Head of caudate nucleus (tissue), 42 donors: ENCODE measurements at regions not wholly inside any gene's neighbourhood (a gene's known extent, or its start where the extent isn't known, plus 50 kb on each side); places are given as distances from the start of the nearest gene placed in this dataset.
A peak's percentile ranks its signal among the peaks of the same experiment; 100 is the strongest.

Source experiments
- DNase-seq, 42 donors: peaks; one replicate each; pipeline versions ENCODE4 v3.0.0 to v3.0.0-alpha.2; 2020 to 2021; ENCODE audit warnings: mixed read lengths in 7 of 42
- intact Hi-C: fragments of 100-400 bp; cut with DNase I; formaldehyde crosslinking; loops from one replicate; pipeline ENCODE4 v1.15.0; 2022

GRCh38 chr16:81185416-81185815 lies 53.1 kb upstream of the BCO1 start:
- DNase-seq, result peak in 38 of 42 donors; percentile 7 to 83 (median 54)
- intact Hi-C loops, result no loop called here

GRCh38 chr16:81181013-81181720 lies 57.3 kb upstream of the BCO1 start:
- intact Hi-C loops, result no loop called here
- no peak for DNase-seq

- intact Hi-C loops, result no loop called here
- no peak for DNase-seq
Observed at GRCh38 chr16:81180578-81180977, 57.9 kb upstream of the BCO1 start.

GRCh38 chr16:81179219-81179618 lies 59.3 kb upstream of the BCO1 start:
- DNase-seq, result no peak
- intact Hi-C loops, result no loop called here

- intact Hi-C loops, result no loop called here
- DNase-seq, result no peak
Observed at GRCh38 chr16:81175325-81175891, 63.1 kb upstream of the BCO1 start.

DNA sequence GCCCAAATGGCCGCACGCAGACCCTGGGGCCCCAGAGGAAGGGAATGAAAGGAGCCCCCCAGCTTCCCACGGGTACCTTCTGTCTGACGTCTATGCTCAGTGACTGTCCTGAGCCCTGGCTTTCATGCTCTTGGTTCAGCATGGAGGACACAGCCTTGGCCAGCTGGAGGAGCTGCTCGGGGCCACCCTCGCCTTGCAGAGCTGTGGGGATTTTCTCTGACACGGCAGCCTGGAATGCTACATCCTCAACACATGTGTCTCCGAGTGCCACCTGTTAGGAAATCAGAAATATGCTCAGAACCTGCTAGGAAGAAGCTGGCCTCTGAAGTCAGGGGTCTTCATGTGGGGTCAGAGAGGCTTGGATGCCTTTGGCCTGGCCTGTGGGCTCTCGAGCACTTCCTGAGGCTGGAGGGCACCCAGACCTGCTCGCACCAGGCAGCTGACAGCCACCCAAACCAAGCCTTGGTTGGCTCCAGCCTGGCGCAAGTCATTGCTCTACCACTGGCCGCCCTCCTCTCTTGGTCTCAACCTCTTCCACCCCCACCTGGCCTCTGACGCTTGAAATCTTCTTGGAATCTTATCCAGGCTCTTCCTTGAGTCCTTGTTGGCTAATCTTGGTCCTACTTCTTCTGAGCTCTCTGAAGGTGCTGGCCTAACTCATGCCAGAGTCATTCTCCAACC lies 63.7 kb upstream of the BCO1 start:
- intact Hi-C loops, result no loop called here
- DNase-seq, result no peak

DNA sequence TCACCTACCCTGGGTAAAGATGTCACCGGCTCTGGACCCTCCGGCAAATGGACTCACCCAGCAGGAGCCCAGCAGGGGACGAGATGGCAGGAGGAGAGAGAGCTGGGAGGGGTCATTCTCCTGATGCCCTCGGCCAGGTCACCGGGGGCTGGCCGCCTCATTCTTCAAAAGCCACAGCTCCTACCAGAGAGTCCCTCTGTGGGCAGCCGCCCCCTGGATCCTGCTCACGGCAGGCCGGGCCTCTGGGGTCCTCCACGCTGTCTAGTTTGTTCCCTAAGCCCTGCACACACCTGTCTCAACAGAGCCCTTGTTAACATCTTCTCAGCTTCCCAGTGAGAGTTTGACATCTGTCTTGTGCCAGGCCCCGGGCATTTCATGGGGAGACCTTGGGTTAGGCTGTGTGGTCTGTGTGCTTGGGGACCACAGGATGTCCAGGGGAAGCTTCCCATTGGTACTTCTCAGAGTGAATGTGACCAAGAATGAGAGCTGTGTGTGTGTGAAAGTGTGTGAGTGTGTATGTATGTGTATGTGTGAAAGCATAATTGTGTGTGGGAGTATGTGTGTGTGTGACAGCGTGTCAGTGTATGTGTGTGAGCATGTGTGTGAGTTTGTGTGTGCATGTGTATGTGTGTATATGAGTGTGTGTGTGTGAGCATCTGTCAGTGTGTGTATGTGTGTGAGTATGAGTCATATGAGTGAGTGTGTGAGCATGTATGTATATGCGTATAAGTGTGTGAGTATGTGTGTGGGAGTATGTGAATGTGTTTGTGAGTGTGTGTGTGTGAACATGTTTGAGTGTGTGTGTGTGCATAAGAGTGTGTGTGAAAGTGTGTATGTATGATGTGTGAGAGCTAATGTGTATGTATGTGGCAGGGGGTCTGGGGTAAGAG lies 65.5 kb upstream of the BCO1 start:
- no peak for DNase-seq
- intact Hi-C loops, result no loop called here

- no peak for DNase-seq
- intact Hi-C loops, result no loop called here
Observed at GRCh38 chr16:81170824-81171223, 67.7 kb upstream of the BCO1 start.

- intact Hi-C loops, result no loop called here
- no peak for DNase-seq
Observed at GRCh38 chr16:81168406-81168805, 70.1 kb upstream of the BCO1 start.

DNA sequence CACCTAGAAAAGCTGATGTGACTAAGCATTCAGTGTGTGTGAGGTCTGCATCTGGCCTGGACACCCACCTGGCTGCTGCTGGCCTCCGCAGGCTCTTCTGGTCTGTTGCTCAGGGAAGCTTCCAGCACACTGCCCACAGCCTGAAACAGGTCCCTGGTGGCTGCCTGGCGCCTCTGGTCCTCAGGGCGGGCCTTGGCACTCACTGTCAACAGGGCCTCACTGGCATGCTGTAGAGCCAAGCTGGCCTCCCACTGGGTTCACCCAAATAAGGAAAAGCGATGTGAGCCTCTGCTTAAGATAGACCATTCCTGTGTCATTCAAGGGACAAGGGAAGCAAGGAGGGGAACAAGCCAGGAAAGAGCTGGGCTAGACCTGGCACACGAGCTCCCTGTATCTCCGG lies 70.6 kb upstream of the BCO1 start:
- intact Hi-C loops, result no loop called here
- DNase-seq, result no peak

DNA sequence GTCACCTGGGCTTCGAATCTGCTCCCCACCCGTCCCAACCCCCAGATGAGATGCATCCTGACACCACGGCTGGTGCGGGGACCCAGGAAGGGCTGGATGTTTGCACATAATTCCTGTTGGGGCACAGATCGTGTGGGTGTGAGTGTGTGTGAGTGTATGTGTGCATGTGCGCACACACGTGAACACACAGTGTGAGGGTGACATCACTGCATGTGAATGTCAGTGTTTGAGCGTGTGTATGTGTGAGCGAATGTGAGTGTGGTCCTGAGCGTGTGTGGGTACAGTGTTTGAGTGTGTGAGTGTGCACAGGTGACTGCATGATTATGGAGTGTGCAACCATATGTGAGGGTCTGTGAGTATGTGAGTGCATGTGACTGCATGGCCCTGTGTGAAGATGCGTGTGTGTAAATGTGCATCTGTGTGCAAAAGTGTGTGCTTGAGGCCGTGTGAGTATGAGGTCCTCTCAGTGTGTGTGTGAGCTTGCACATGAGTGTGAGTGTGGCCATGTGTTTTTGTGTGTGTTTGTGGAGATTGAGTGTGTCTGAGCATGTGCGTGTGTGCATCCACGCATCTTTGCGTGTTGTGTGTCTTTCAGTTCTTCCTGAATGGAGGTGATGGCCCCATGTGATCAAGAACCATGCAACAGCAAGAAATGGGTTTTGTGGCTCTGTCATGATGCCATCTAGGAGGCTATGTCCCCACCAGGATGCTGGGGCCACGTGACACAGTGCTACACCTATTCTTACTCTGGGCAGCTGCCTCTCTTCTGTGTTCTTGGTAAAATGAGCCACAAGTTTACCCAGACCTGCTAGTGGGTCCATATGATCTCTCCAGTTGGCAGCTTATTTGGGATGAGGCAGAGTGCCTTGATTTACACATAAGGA lies 70.5 kb upstream of the GCSH start:
- DNase-seq, result no peak
- intact Hi-C loops, result no loop called here

DNA sequence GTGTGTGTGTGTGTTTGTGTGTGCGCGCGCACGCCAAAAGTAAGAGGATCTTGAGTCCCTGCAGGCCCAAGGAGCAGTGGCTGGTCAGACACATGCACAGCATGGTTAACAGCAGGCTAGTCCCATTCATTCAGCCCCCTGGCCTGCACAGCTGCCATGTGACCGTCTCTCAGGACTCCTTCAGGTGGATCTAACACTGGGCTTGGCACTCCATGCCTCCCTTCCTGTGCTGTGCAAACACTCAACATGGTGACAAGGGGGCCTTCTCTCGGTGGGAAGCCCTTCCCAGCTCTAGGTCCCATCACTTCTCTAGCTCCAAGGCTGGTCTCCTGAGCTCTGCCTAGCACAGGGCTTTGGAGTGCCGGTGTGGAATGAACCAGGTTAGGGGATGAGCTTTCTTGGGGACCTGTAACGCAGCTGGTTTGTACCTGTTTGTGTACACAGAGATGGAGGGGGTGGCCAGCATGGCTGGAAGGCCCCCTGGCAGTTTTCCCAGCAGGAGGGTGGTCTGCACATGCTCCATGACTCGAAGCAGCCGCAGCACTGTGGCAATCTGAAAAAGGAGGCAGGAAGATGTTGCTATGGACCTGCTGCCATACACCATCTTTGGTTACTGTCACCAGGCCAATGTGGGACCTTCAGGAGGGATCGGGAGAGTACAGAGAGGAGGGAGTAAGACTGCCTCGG lies 69.4 kb upstream of the GCSH start:
- intact Hi-C loops, result no loop called here
- DNase-seq, result no peak

GRCh38 chr16:81164958-81165357 lies 68.8 kb upstream of the GCSH start:
- no peak for DNase-seq
- intact Hi-C loops, result no loop called here

DNA sequence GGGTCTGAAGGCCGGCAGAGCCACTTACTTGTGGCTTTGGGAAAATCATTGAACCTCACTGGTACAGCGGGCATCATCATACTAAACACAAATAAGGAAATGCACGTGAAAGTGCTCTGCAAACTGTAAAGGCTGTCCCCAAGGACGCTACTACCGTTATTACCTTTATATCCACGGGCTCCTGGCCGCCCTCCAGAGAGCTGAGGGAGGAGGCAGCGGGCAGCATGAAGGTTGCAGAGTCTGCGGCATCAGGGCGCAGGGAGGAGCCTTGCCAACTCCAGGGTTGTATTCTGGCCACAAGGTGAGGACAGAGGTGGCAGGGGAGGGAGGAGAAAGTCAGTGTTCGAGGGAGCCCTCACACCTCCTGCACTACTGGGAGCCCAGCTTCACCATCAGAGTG lies 68.3 kb upstream of the GCSH start:
- no peak for DNase-seq
- intact Hi-C loops, result no loop called here

DNA sequence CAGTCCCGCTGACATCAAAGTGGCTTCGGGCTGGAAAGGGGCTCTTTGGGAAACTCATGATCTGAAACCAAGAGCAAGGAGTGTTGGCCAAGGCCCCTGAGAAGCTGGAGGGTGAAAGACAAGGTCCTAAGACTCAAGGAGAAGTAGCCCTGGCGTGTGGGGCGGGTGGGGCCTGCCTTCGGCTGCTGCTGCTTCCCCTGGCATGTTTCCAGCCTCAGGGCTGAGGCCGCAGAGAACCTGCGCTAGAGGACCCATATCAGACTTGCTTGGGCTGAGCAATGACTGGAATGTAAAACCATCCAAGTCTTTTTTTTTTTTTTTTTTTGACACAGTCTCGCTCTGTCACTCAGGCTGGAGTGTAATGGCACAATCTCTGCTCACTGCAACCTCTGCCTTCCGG lies 67.5 kb upstream of the GCSH start:
- intact Hi-C loops, result no loop called here
- DNase-seq, result no peak

GRCh38 chr16:81158964-81159363 lies 62.8 kb upstream of the GCSH start:
- DNase-seq, result peak in 41 of 42 donors; percentile 23 to 89 (median 68)
- intact Hi-C loops, result no loop called here

DNA sequence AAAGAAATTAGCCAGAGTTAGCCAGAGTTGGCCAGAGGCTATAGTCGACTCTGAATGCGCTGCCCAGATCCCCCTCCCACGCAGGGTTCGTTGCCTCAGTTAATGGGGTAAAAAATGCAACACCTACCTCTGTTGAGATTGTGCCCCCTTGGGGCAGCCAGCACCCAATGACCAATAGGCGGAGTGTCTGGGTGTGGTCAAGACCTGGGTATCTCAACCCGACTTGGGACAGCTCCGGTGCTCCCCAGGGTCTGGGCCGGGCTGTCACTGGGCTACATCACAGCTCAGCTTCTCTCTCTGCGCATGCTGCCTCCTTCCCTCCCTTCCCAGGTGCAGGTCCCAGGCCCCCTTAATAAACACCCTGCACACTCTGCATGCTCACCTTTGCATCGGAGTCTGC lies 59.6 kb upstream of the GCSH start:
- intact Hi-C loops, result no loop called here
- no peak for DNase-seq

- DNase-seq, result peak in 1 of 42 donors; percentile 32
- intact Hi-C loops, result no loop called here
Observed at GRCh38 chr16:81151648-81152310, 55.6 kb upstream of the GCSH start.
